Fibroblast of the aortic adventitia (primary cell): ENCODE measurements at regions not wholly inside any gene's neighbourhood (a gene's known extent, or its start where the extent isn't known, plus 50 kb on each side); places are given as distances from the start of the nearest gene placed in this dataset.
"Not testable (repeated sequence)": the region's sequence is repeated elsewhere in the genome, so short reads cannot be mapped to it uniquely, and the experiment has no call there.

Experiments used
- DNase-seq: peaks from one replicate; pipeline ENCODE4 v3.0.0-alpha.2; 2010; ENCODE audit warnings: low read depth
- H3K4me3 ChIP-seq: 2 replicates; pipeline ENCODE4 v1.5.1; 2011; ENCODE audit warnings: low read depth, mild to moderate bottlenecking, control low read depth, low read length, moderate library complexity
- TF ChIP-seq, protein P1 (sequence below): IDR thresholded peaks from 2 replicates; pipeline ENCODE4 v1.5.1; 2011; ENCODE audit warnings: mild to moderate bottlenecking, low read length, control low read depth, inconsistent platforms; ENCODE audit not compliant: insufficient read depth

DNA sequence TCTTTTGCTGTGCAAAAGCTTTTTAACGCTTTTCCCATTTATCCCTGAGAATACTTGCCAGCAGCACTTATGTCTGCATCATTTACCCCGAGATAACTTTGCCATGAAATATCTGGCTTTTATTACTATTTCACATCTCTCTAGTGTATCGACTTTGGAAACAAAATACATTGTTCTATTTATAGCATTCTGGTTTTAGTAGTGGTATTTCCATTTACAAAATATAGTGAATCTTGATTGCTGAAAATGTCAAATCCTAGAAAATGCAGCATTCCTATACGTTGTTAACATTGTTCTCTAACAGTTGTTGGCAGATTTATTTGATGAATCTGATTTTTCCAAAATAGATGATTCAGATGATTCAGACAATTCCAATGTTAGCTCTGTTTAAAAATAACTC is 189.3 kb upstream of the SPRY2 start:
- no peak overlapping the region for H3K4me3 ChIP-seq
- DNase-seq, result peak; percentile 49
- TF ChIP-seq, protein P1, sequence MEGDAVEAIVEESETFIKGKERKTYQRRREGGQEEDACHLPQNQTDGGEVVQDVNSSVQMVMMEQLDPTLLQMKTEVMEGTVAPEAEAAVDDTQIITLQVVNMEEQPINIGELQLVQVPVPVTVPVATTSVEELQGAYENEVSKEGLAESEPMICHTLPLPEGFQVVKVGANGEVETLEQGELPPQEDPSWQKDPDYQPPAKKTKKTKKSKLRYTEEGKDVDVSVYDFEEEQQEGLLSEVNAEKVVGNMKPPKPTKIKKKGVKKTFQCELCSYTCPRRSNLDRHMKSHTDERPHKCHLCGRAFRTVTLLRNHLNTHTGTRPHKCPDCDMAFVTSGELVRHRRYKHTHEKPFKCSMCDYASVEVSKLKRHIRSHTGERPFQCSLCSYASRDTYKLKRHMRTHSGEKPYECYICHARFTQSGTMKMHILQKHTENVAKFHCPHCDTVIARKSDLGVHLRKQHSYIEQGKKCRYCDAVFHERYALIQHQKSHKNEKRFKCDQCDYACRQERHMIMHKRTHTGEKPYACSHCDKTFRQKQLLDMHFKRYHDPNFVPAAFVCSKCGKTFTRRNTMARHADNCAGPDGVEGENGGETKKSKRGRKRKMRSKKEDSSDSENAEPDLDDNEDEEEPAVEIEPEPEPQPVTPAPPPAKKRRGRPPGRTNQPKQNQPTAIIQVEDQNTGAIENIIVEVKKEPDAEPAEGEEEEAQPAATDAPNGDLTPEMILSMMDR, result no peak

DNA sequence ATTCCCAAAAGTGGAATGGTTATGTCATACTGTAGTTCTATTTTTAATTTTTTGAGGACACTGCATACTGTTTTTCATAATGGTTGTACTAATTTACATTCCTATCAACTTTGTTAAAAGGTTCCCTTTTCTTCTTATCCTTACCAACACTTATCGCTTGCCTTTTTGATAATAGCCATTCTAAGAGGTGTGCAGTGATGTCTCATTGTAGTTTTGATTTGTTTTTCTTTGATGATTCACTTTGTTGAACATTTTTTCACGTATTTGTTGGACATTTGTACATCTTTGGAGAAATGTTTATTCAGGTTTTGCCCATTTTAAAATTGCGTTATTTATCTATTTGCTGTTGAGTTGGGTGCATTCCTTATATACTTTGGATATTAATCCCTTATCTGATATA is 188.8 kb upstream of the SPRY2 start:
- DNase-seq, result peak; percentile 36
- H3K4me3 ChIP-seq, result no peak overlapping the region
- TF ChIP-seq, protein P1, result no peak

DNA sequence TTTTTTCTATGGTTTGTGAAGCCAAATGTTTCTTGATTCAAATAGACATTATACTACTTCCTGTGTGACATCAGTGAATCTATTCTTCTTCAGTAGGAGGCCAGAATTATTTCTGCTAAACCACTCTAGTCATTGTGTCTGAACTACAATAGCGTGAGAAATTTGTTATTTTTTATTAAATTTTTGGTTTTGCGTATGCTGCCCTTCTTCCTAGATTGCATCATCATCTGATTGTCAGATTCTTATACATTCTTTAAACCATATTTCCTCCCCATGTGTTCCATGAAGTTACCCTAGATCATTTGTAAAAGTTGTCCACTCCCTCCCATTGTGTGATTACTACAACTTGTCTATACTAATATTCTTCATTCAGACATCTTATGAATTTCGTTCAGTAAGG is 187.8 kb upstream of the SPRY2 start:
- DNase-seq, result no peak
- TF ChIP-seq, protein P1, result no peak
- no peak overlapping the region for H3K4me3 ChIP-seq

DNA sequence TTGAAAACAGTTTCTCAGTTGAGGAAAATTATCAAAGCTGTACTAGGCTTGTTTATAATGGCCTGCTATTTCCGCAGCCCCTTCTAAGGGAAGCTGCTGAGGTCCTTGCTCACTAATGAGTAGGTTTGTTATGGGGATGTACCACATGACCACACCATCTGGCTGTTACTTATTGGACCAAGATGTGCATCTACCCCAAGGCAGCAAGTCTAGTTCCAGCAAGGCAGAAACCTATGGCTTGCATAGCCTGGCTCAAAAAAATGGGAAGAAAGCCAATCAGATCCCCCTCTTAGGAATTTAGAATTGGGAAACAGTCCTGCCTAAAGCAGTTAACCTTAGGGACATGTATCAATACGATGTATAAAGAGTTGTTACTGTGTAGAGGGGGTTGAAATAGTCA is 186.5 kb upstream of the SPRY2 start:
- H3K4me3 ChIP-seq, result no peak overlapping the region
- no peak for DNase-seq
- TF ChIP-seq, protein P1, result no peak

DNA sequence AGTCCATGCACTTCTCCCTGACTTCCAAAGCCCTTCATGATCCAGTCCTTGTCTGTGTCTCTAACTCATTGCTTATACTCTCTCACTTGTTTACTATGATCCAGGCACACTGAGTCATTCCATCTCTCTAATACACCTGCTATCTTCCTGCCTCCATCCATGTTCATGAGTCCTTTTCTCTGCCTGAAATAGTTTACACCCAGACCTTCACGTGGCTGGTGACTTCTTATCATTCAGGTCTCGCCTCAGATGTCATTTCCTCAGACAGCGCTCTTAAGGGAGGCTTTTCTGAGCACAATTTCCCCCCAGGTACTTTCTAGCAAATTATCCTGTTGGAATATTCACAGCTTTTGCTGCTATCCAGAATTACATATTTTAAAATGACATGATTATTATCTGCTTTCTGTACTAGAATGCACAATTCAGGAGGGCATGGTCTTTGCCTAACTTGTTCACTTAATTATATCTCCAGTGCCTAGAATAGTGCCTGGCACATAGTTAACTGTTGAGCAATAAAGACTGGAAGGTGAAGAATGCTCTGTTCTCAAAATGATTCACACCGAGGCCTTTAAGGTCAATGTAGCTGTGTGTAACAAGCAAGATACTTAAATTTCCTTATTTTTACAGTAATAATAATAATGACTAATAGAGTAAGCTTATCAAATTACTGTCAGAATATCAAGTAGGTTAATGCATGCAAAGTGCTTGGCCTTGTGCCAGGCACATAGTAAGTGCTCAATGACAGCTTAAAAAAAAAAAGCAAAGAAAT is 183.7 kb upstream of the SPRY2 start:
- H3K4me3 ChIP-seq, result no peak overlapping the region
- peak; percentile 2 for DNase-seq
- TF ChIP-seq, protein P1, result no peak

DNA sequence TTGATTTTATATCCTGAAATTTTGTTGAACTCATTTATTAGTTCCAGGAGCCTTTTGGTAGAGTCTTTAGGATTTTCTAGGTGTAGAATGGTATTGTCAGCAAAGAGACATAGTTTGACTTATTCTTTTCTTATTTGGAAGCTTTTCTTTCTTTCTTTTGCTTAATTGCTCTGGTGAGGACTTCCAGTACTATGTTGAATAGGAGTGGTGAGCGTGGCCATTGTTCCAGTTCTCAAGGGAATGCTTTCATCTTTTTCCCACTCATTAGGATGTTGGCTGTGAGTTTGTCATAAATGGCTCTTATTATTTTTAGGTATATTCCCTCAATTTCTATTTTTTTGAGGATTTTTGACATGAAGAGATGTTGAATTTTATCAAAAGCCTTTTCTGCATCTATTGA is 182.2 kb upstream of the SPRY2 start:
- no peak overlapping the region for H3K4me3 ChIP-seq
- TF ChIP-seq, protein P1, result no peak
- no peak for DNase-seq

DNA sequence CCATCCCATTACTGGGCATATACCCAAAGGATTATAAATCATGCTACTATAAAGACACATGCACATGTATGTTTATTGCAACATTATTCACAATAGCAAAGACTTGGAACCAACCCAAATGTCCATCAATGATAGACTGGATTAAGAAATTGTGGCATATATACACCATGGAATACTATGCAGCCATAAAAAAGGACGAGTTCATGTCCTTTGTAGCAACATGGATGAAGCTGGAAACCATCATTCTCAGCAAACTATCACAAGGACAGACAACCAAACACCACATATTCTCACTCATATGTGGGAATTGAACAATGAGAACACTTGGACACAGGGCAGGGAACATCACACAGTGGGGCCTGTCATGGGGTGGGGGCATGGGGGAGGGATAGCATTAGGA is 181.5 kb upstream of the SPRY2 start:
- not testable (repeated sequence) for H3K4me3 ChIP-seq, DNase-seq
